H1 (cell line): ENCODE measurements at regions not wholly inside any gene's neighbourhood (a gene's known extent, or its start where the extent isn't known, plus 50 kb on each side); places are given as distances from the start of the nearest gene placed in this dataset.
A peak's percentile ranks its signal among the peaks of the same experiment; 100 is the strongest.

ENCODE experiments used
- CTCF ChIA-PET: fragments of 300-600 bp; sonication (Branson Sonifier 250); formaldehyde crosslinking; loops from one replicate; lab custom pipeline; 2021; ENCODE audit not compliant: partially characterized antibody; lab: Charles Lee
- POLR2A ChIA-PET: fragments of 300-600 bp; sonication (Branson Sonifier 250); formaldehyde crosslinking; loops from one replicate; lab custom pipeline; 2021; ENCODE audit warnings: inconsistent platforms; ENCODE audit not compliant: partially characterized antibody; lab: Charles Lee
- DNase-seq, 2 experiments: peaks; one replicate each; pipeline versions ENCODE4 v3.0.0 to v3.0.0-alpha.2; 2010 to 2022; ENCODE audit warnings: low spot score in 2 of 2, low read depth in 1 of 2, mixed read lengths in 1 of 2
- FAIRE-seq: peaks from 2 replicates; lab custom pipeline; 2011; peaks lifted over from hg19 to GRCh38; lab: Jason Lieb, UNC
- H2AFZ ChIP-seq: 2 replicates; pipeline ENCODE4 v1.8.1; 2012; ENCODE audit warnings: low read length, inconsistent platforms
- H2AK5ac ChIP-seq: 2 replicates; pipeline ENCODE4 v1.6.1; 2013; ENCODE audit warnings: low read depth, low read length
- H2BK120ac ChIP-seq: replicated peaks from 2 replicates; pipeline ENCODE3; 2013; ENCODE audit warnings: low read depth, low read length, inconsistent platforms
- H2BK12ac ChIP-seq: 2 replicates; pipeline ENCODE4 v1.6.1; 2013; ENCODE audit warnings: low read depth, low read length
- H2BK15ac ChIP-seq: 2 replicates; pipeline ENCODE4 v1.6.1; 2013; ENCODE audit warnings: low read length
- H2BK20ac ChIP-seq: 2 replicates; pipeline ENCODE4 v1.6.1; 2013; ENCODE audit warnings: low read length
- H2BK5ac ChIP-seq: 2 replicates; pipeline ENCODE4 v1.6.1; 2013; ENCODE audit warnings: low read depth, low read length
- H3K14ac ChIP-seq: 2 replicates; pipeline ENCODE4 v1.6.1; 2013; ENCODE audit warnings: inconsistent platforms; ENCODE audit not compliant: insufficient read length
- H3K18ac ChIP-seq: 2 replicates; pipeline ENCODE4 v1.6.1; 2013; ENCODE audit warnings: low read length; ENCODE audit errors: extremely low read depth
- H3K23ac ChIP-seq: 2 replicates; pipeline ENCODE4 v1.6.1; 2013; ENCODE audit warnings: inconsistent platforms; ENCODE audit not compliant: insufficient read length
- H3K23me2 ChIP-seq: 2 replicates; pipeline ENCODE4 v1.6.1; 2013; ENCODE audit warnings: low read depth, low read length
- H3K27ac ChIP-seq: 2 replicates; pipeline ENCODE4 v1.6.1; 2011; ENCODE audit warnings: low read depth, low read length, inconsistent platforms
- H3K27me3 ChIP-seq, 4 experiments: replicated peaks in 1 of 4; 1 replicate in 1 of 4; 2 replicates in 3 of 4; pipeline versions ENCODE4 v1.6.1 to v1.8.1; 2011 to 2013; ENCODE audit warnings: low read length in 3 of 4, mild to moderate bottlenecking in 3 of 4, inconsistent platforms in 2 of 4, mixed read lengths in 2 of 4, moderate library complexity in 1 of 4; ENCODE audit not compliant: control insufficient read depth in 3 of 4, insufficient read depth in 3 of 4; ENCODE audit errors: extremely low read depth in 1 of 4
- H3K36me3 ChIP-seq, 4 experiments: 2 replicates each; pipeline versions ENCODE4 v1.6.1 to v1.8.1; 2011 to 2013; ENCODE audit warnings: mild to moderate bottlenecking in 4 of 4, low read length in 3 of 4, moderate library complexity in 2 of 4, control low read depth in 1 of 4, inconsistent platforms in 1 of 4; ENCODE audit not compliant: insufficient read depth in 4 of 4, control insufficient read depth in 2 of 4
- H3K4ac ChIP-seq: replicated peaks from 2 replicates; pipeline ENCODE3; 2013; ENCODE audit warnings: low read length, low read depth, mixed read lengths, inconsistent platforms; ENCODE audit not compliant: insufficient read length
- H3K4me1 ChIP-seq, 4 experiments: replicated peaks in 1 of 4; 1 replicate in 1 of 4; 2 replicates in 3 of 4; pipeline versions ENCODE4 v1.6.1 to v1.8.1; 2011 to 2013; ENCODE audit warnings: low read length in 3 of 4, inconsistent platforms in 2 of 4, mixed read lengths in 1 of 4; ENCODE audit not compliant: insufficient read depth in 4 of 4, control insufficient read depth in 3 of 4
- H3K4me2 ChIP-seq, 2 experiments: 2 replicates each; pipeline versions ENCODE4 v1.6.1 to v1.8.1; 2011 to 2013; ENCODE audit warnings: low read depth in 2 of 2, low read length in 2 of 2, control low read depth in 1 of 2, inconsistent platforms in 1 of 2, mild to moderate bottlenecking in 1 of 2; ENCODE audit not compliant: insufficient read depth in 1 of 2
- H3K4me3 ChIP-seq, 4 experiments: fragments of 200-600, 300-600 bp in 1 of 4; sonication (generic), shearing (Covaris generic), sonication (Bioruptor Twin) in 1 of 4; 2 replicates each; pipeline versions ENCODE4 v1.5.1 to v1.8.1; 2011 to 2016; ENCODE audit warnings: low read length in 4 of 4, low read depth in 3 of 4, control low read depth in 2 of 4, inconsistent platforms in 2 of 4, mild to moderate bottlenecking in 2 of 4, mixed read lengths in 1 of 4, moderate library complexity in 1 of 4; ENCODE audit not compliant: insufficient read depth in 2 of 4; ENCODE audit errors: extremely low read depth in 1 of 4
- H3K56ac ChIP-seq: replicated peaks from 2 replicates; pipeline ENCODE3; 2013; ENCODE audit warnings: low read depth, mild to moderate bottlenecking, mixed read lengths, low read length, inconsistent platforms; ENCODE audit not compliant: insufficient read length
- H3K79me1 ChIP-seq: 2 replicates; pipeline ENCODE4 v1.6.1; 2013; ENCODE audit warnings: low read depth, low read length, control low read depth
- H3K79me2 ChIP-seq, 2 experiments: 2 replicates each; pipeline versions ENCODE4 v1.6.1 to v1.8.1; 2012 to 2013; ENCODE audit warnings: low read length in 2 of 2, mild to moderate bottlenecking in 2 of 2, inconsistent platforms in 1 of 2; ENCODE audit not compliant: insufficient read depth in 2 of 2, control insufficient read depth in 1 of 2
- H3K9ac ChIP-seq, 4 experiments: replicated peaks in 1 of 4; 1 replicate in 1 of 4; 2 replicates in 3 of 4; pipeline versions ENCODE4 v1.6.1 to v1.8.1; 2011 to 2013; ENCODE audit warnings: low read depth in 3 of 4, low read length in 3 of 4, control low read depth in 2 of 4, mild to moderate bottlenecking in 2 of 4, moderate library complexity in 2 of 4, inconsistent platforms in 1 of 4; ENCODE audit errors: extremely low read depth in 1 of 4
- H3K9me3 ChIP-seq, 2 experiments: 2 replicates each; pipeline versions ENCODE4 v1.6.1 to v1.8.1; 2012 to 2013; ENCODE audit warnings: mild to moderate bottlenecking in 2 of 2, moderate library complexity in 2 of 2, control low read depth in 1 of 2, inconsistent platforms in 1 of 2, low read depth in 1 of 2, low read length in 1 of 2, mixed read lengths in 1 of 2; ENCODE audit not compliant: insufficient read depth in 2 of 2
- H4K20me1 ChIP-seq, 2 experiments: replicated peaks in 1 of 2; 2 replicates each; pipeline versions ENCODE3 to v1.8.1; 2011 to 2013; ENCODE audit warnings: inconsistent platforms in 2 of 2, low read length in 2 of 2, mild to moderate bottlenecking in 1 of 2; ENCODE audit not compliant: insufficient read depth in 2 of 2, control insufficient read depth in 1 of 2
- H4K5ac ChIP-seq: 2 replicates; pipeline ENCODE4 v1.6.1; 2013; ENCODE audit warnings: low read length, low read depth, mixed read lengths, inconsistent platforms; ENCODE audit not compliant: insufficient read length
- H4K8ac ChIP-seq: 2 replicates; pipeline ENCODE4 v1.8.0; 2013; ENCODE audit warnings: mild to moderate bottlenecking, moderate library complexity, low read length, inconsistent platforms; ENCODE audit not compliant: insufficient read depth; ENCODE audit errors: extremely low read depth
- H4K91ac ChIP-seq: replicated peaks from 2 replicates; pipeline ENCODE3; 2013; ENCODE audit warnings: low read length, mixed read lengths, inconsistent platforms; ENCODE audit not compliant: insufficient read length
- EZH2 ChIP-seq: fragments of 200-600 bp; sonication (generic); IDR thresholded peaks from 2 replicates; pipeline ENCODE4 v1.7.1; 2012; ENCODE audit warnings: low read depth, mild to moderate bottlenecking, moderate library complexity, low read length, inconsistent platforms; ENCODE audit not compliant: severe bottlenecking
- KDM4A ChIP-seq: IDR thresholded peaks from one replicate; pipeline ENCODE4 v1.7.1; 2012; ENCODE audit warnings: low read depth, mild to moderate bottlenecking, moderate library complexity, low read length, inconsistent platforms; ENCODE audit not compliant: severe bottlenecking
- NRF1 ChIP-seq: IDR thresholded peaks from 2 replicates; pipeline ENCODE4 v1.6.1; 2011; ENCODE audit warnings: mild to moderate bottlenecking, low read depth, low read length, improper control_type of control experiment
- RBBP5 ChIP-seq: IDR thresholded peaks from 2 replicates; pipeline ENCODE4 v1.7.1; 2012; ENCODE audit warnings: low read depth, mild to moderate bottlenecking, inconsistent platforms, low read length, moderate library complexity, borderline replicate concordance
- TEAD4 ChIP-seq: IDR thresholded peaks from 2 replicates; pipeline ENCODE4 v1.6.1; 2012; ENCODE audit warnings: low read depth, low read length, inconsistent platforms, mixed read lengths
- WGBS, 2 experiments: shearing (Covaris generic) in 1 of 2; methylation state at CpG; one replicate each; pipeline versions ENCODE4 v1.1.6 to v1.1.7; 2013 to 2015; ENCODE audit warnings: low lambda C conversion rate in 2 of 2, mixed read lengths in 2 of 2, inconsistent platforms in 1 of 2, low coverage in 1 of 2, missing lambda C conversion rate in 1 of 2; ENCODE audit not compliant: insufficient replicate concordance in 2 of 2, insufficient coverage in 1 of 2, insufficient read length in 1 of 2; ENCODE audit errors: extremely low coverage in 1 of 2, missing lambda C conversion rate in 1 of 2; 5-methylcytosine and 5-hydroxymethylcytosine counted together
- TF ChIP-seq, protein P1 (sequence below), 3 experiments: IDR thresholded peaks; 1 replicate in 2 of 3; 2 replicates in 1 of 3; pipeline versions ENCODE4 v1.5.1 to v1.6.1; 2011; ENCODE audit warnings: low read length in 3 of 3, mild to moderate bottlenecking in 3 of 3, inconsistent platforms in 2 of 3, low read depth in 1 of 3, moderate library complexity in 1 of 3; ENCODE audit not compliant: insufficient read depth in 1 of 3; ENCODE audit errors: control extremely low read depth in 1 of 3
- TF ChIP-seq, protein P2 (sequence below): IDR thresholded peaks from 2 replicates; pipeline ENCODE4 v1.6.1; 2012; ENCODE audit warnings: low read length, inconsistent platforms
- TF ChIP-seq, protein P3 (sequence below): IDR thresholded peaks from 2 replicates; pipeline ENCODE4 v1.6.1; 2012; ENCODE audit warnings: inconsistent platforms

DNA sequence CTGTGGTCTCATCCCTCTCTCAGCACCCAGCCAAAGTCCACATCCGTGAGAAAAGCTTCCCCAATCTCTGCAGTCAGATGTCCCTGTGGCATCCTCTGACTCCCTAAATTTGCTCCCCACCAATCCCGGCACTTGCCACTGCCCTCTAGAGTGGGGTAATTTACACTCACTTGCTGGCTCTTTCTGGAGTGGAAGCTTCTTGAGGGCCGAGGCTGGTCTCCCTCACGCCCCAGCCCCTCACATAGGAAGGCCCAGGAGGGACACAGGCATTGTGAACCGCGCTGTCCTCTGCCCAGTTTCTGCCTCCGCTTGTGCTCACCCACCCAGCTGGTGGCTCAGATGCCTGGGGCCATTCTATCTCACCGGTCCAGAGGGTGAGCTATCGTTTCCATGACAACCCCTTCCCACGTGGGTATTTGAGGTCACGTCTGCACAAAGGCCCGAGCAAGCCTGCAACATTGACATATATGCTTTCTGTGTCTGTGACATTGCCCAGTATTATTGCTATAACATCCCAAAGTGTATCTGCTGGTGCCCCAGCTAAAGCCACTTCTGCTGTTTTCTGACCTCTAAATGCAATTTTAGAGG, 97.3 kb upstream of the CTBP2 start:
- H2BK12ac ChIP-seq: no peak overlapping the region
- H2BK5ac ChIP-seq: no peak overlapping the region
- no peaks in the 10 kb centered on the region for H3K79me1 ChIP-seq
- no peak overlapping the region for H3K56ac ChIP-seq
- H3K9ac ChIP-seq: no peak overlapping the region
- H3K9me3 ChIP-seq: no peaks in the 10 kb centered on the region
- H4K20me1 ChIP-seq: no peaks in the 10 kb centered on the region
- no peak overlapping the region for H3K18ac ChIP-seq
- FAIRE-seq (no peak), DNase-seq (peak in 1 of 2 experiments; percentile 33)
- no peak overlapping the region for H4K8ac ChIP-seq
- no peak overlapping the region for H4K5ac ChIP-seq
- no peaks in the 10 kb centered on the region for H3K79me2 ChIP-seq
- TF ChIP-seq, protein P1, sequence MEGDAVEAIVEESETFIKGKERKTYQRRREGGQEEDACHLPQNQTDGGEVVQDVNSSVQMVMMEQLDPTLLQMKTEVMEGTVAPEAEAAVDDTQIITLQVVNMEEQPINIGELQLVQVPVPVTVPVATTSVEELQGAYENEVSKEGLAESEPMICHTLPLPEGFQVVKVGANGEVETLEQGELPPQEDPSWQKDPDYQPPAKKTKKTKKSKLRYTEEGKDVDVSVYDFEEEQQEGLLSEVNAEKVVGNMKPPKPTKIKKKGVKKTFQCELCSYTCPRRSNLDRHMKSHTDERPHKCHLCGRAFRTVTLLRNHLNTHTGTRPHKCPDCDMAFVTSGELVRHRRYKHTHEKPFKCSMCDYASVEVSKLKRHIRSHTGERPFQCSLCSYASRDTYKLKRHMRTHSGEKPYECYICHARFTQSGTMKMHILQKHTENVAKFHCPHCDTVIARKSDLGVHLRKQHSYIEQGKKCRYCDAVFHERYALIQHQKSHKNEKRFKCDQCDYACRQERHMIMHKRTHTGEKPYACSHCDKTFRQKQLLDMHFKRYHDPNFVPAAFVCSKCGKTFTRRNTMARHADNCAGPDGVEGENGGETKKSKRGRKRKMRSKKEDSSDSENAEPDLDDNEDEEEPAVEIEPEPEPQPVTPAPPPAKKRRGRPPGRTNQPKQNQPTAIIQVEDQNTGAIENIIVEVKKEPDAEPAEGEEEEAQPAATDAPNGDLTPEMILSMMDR (IDR thresholded peaks at IDR 0.05; ENCODE audit: control extremely low read depth in 1 of 3, insufficient read depth in 1 of 3, low read depth in 1 of 3, low read length in 3 of 3): no peak
- TF ChIP-seq RBBP5: no peak
- no peak for TF ChIP-seq NRF1
- TF ChIP-seq TEAD4: no peak
- no peak for TF ChIP-seq EZH2
- no peak for TF ChIP-seq KDM4A
- TF ChIP-seq, protein P2, sequence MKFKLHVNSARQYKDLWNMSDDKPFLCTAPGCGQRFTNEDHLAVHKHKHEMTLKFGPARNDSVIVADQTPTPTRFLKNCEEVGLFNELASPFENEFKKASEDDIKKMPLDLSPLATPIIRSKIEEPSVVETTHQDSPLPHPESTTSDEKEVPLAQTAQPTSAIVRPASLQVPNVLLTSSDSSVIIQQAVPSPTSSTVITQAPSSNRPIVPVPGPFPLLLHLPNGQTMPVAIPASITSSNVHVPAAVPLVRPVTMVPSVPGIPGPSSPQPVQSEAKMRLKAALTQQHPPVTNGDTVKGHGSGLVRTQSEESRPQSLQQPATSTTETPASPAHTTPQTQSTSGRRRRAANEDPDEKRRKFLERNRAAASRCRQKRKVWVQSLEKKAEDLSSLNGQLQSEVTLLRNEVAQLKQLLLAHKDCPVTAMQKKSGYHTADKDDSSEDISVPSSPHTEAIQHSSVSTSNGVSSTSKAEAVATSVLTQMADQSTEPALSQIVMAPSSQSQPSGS: no peak
- TF ChIP-seq, protein P3, sequence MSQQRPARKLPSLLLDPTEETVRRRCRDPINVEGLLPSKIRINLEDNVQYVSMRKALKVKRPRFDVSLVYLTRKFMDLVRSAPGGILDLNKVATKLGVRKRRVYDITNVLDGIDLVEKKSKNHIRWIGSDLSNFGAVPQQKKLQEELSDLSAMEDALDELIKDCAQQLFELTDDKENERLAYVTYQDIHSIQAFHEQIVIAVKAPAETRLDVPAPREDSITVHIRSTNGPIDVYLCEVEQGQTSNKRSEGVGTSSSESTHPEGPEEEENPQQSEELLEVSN: no peak
- peaks cover 0 to 2% (median 0%) of the 10 kb centered on the region in 4 experiments; a peak in 1 of 7 replicates for H3K4me1 ChIP-seq
- no peak overlapping the region for H3K23ac ChIP-seq
- no peak overlapping the region for H2BK120ac ChIP-seq
- no peak overlapping the region for H3K4me3 ChIP-seq
- H2BK20ac ChIP-seq: no peak overlapping the region
- H4K91ac ChIP-seq: no peak overlapping the region
- H2AK5ac ChIP-seq: no peak overlapping the region
- peaks cover 3% of the 10 kb centered on the region; the same call in 1 of the 2 replicates for H3K23me2 ChIP-seq
- H3K4ac ChIP-seq: no peak overlapping the region
- no peak overlapping the region for H3K4me2 ChIP-seq
- CTCF ChIA-PET: interaction anchor here (1.2 kb wide), 1 partner anchor 44 kb away, joined by 3 read pairs; no protein-coding TSS in a partner anchor
- H3K14ac ChIP-seq: no peak overlapping the region
- H2BK15ac ChIP-seq: no peak overlapping the region
- WGBS, 2 experiments: 89% methylated on average over 12 of the region's 12 CpGs; no CpG with 5 or more reads in 1 of the 2 experiments
- no peak overlapping the region for H3K27ac ChIP-seq
- no peak overlapping the region for H2AFZ ChIP-seq
- H3K36me3 ChIP-seq: no peaks in the 10 kb centered on the region
- POLR2A ChIA-PET: no interaction called here
- no peaks in the 10 kb centered on the region for H3K27me3 ChIP-seq
